Epidermal melanocyte (primary cell): ENCODE measurements at regions not wholly inside any gene's neighbourhood (a gene's known extent, or its start where the extent isn't known, plus 50 kb on each side); places are given as distances from the start of the nearest gene placed in this dataset.
"Not testable (repeated sequence)": the region's sequence is repeated elsewhere in the genome, so short reads cannot be mapped to it uniquely, and the experiment has no call there.

Experiments used
- DNase-seq: peaks from one replicate; pipeline ENCODE4 v3.0.0; 2011; ENCODE audit warnings: low spot score; ENCODE audit not compliant: insufficient read length

GRCh38 chr21:28207436-28208173, 785.1 kb downstream of the LTN1 start:
- peak; percentile 32 for DNase-seq

GRCh38 chr21:28200726-28201125, 792.0 kb downstream of the LTN1 start:
- DNase-seq = no peak

GRCh38 chr21:28196981-28197380, 795.7 kb downstream of the LTN1 start:
- DNase-seq = no peak

GRCh38 chr21:28193189-28193588, 799.5 kb downstream of the LTN1 start:
- DNase-seq = no peak

GRCh38 chr21:28186604-28187003, 806.1 kb downstream of the LTN1 start:
- no peak for DNase-seq

GRCh38 chr21:28181730-28182129, 810.9 kb downstream of the LTN1 start:
- no peak for DNase-seq

GRCh38 chr21:28179136-28179535, 813.5 kb downstream of the LTN1 start:
- no peak for DNase-seq

GRCh38 chr21:28177124-28177523, 815.6 kb downstream of the LTN1 start:
- no peak for DNase-seq

GRCh38 chr21:28174701-28175100, 818.0 kb downstream of the LTN1 start:
- no peak for DNase-seq

- no peak for DNase-seq
Measured at GRCh38 chr21:28174006-28174405, 818.7 kb downstream of the LTN1 start.

GRCh38 chr21:28172376-28172775, 820.3 kb downstream of the LTN1 start:
- DNase-seq = no peak

GRCh38 chr21:28167366-28167765, 825.3 kb downstream of the LTN1 start:
- DNase-seq = no peak

- not testable (repeated sequence) for DNase-seq
Measured at GRCh38 chr21:28164519-28164918, 828.2 kb downstream of the LTN1 start.

GRCh38 chr21:28162052-28162451, 830.6 kb downstream of the LTN1 start:
- not testable (repeated sequence) for DNase-seq

- no peak for DNase-seq
Measured at GRCh38 chr21:28160378-28160777, 832.3 kb downstream of the LTN1 start.

- no peak for DNase-seq
Measured at GRCh38 chr21:28159396-28159795, 833.3 kb downstream of the LTN1 start.

- no peak for DNase-seq
Measured at GRCh38 chr21:28156590-28156989, 836.1 kb downstream of the LTN1 start.

GRCh38 chr21:28154121-28154520, 838.6 kb downstream of the LTN1 start:
- no peak for DNase-seq

GRCh38 chr21:28152732-28153131, 839.9 kb downstream of the LTN1 start:
- no peak for DNase-seq

- DNase-seq = no peak
Measured at GRCh38 chr21:28151758-28152157, 840.9 kb downstream of the LTN1 start.

- DNase-seq = no peak
Measured at GRCh38 chr21:28150778-28151177, 841.9 kb downstream of the LTN1 start.

- DNase-seq = no peak
Measured at GRCh38 chr21:28148400-28149064, 844.1 kb downstream of the LTN1 start.

- no peak for DNase-seq
Measured at GRCh38 chr21:28144653-28145052, 848.0 kb downstream of the LTN1 start.
